ENCODE measurements at regions not wholly inside any gene's neighbourhood (a gene's known extent, or its start where the extent isn't known, plus 50 kb on each side); places are given as distances from the start of the nearest gene placed in this dataset.
"Not testable (repeated sequence)": the region's sequence is repeated elsewhere in the genome, so short reads cannot be mapped to it uniquely, and the experiment has no call there.

DNA sequence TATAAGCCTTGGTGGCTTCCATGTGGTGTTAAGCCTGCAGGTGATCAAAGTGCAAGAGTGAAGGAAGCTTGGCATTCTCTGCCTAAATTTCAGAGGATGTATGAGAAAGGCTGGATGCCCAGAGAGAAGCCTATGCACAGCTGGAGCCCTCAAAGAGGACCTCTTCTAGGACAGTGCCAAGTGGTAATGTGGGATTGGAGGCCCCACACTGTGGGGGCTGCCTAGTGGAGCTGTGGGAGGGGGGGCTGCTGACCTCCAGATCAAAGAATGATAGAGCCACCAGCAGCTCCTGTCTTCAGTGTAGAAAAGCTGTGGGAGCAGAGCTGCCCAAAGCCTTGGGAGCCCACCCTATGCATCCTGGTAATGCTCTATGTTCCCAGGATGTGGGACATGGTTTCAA is 1512.7 kb upstream of the TPTE start:
- Mint-ChIP-seq H3K9me3 (peaks cover 83% of the 10 kb centered on the region), H3K4me3 (no peak overlapping the region), H3K4me1 (ENCODE audit: low read depth) (no peaks in the 10 kb centered on the region), H3K27ac (no peak overlapping the region), H3K36me3 (ENCODE audit: low read depth) (no peaks in the 10 kb centered on the region), H3K27me3 (no peaks in the 10 kb centered on the region)
- intact Hi-C loops (cut with micrococcal nuclease): no loop called here

DNA sequence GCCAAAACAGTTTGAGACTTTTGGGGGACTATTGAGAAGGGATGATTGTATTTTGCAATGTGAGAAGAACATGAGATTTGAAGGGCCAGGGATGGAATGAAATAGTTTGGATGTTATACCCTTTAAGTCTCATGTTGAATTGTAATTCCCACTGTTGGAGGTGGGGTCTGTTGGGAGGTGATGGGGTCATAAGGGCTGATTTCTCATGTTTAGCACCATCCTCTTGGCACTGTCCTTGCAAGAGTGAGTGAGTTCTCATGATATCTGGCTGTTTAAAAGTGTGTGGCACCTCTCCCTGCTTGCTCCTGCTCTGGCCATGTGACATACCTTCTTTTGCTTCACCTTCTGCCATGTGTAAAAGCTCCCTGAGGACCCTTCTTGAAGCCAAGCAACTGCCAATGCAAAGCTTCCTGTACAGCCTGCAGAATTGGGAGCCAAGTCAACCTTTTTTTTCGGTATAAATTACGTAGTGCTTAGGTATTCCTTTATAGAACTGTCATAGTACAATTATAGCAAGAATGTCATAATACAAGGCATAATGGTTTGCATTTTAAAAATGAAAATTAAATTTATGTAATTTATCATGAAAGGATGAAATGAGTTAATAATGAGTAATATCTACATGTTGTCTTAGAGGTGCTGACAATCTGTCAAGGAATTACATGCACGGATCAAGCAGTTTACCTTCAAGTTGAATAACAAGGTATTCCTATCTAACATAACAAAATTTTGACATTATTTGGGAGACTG is 1511.9 kb upstream of the TPTE start:
- H3K4me1 Mint-ChIP-seq (ENCODE audit: low read depth); intact Hi-C loops (cut with micrococcal nuclease); H3K36me3 Mint-ChIP-seq (ENCODE audit: low read depth); H3K27me3 Mint-ChIP-seq; H3K4me3 Mint-ChIP-seq; H3K27ac Mint-ChIP-seq: not testable (repeated sequence)
- peaks cover 78% of the 10 kb centered on the region for H3K9me3 Mint-ChIP-seq

DNA sequence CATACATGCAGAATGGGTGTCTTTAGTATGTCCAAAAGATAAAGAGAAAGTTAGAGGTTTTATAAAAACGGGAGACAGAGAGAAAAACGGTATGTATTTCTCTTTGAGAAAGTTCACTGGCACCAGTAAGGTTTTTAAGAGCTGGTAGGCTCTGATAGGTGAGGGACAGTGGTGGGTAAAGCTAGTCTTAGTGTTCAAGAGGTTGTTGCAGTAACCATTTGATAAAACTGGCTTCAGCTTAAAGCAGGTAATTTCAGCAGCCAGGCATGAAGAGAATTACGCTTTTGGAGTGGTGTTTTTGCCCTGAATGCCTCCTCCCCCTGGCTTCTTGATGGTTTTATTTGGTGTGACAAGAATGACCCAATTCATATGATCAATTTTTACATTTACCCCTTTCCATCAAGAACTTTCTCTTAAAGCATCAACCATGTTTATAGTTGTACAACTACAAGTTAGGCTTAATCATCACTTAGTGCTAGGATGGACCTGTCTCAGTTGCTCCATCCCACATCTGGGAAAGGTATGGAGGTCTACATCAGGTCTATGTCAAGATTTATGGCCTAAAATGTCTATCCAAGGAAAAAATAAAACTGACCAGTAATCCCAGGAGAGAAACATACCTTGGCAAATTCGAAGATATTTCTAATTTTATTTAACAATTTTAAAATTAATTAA is 1511.1 kb upstream of the TPTE start:
- H3K36me3 Mint-ChIP-seq (ENCODE audit: low read depth); H3K27ac Mint-ChIP-seq; H3K4me1 Mint-ChIP-seq (ENCODE audit: low read depth); H3K27me3 Mint-ChIP-seq; intact Hi-C loops (cut with micrococcal nuclease); H3K4me3 Mint-ChIP-seq: not testable (repeated sequence)
- H3K9me3 Mint-ChIP-seq: peaks cover 76% of the 10 kb centered on the region

DNA sequence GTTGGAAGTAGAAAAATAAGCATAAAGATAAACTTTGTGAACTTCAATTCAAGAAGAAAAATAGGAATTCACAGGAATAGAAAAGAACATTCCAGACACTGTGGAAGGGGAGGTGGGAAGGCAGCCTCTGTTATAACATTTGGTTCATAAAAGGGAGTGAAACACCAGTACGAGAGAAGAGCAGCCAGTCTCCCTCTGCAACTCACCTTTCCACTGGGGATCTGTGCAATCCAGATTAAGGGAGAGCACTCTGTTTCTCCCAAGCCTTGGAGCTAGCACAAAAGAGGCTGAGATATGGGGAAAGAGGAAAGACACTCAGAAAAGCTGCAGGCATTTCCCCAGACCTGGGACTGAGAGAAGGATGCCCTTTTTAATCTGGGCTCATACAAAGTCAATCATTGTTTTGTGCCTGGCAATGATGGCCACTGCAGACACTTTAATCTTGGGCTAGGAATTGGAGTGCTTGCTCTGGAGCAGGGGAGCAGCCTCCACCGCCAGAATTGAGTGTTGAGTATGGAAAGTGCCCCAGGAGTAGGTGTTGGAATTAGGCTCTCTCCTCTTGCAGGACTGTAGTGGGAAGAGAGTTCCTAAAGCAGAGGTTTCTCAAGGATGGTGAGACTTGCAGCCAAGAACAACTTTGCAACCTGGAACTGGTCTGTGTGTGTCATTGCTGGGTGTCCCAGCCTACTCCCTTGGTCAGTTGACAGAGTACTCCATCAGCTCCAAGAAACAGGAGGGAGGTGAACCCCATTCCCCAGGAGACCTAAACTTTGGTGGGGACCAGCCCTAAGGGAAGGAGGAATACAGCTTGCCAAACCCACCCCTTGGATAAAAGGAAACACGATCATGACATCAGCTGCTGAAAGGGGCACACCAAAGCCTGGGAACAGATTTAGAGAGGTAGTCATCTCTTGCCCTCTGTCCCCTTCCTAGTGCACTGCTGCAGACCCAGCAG is 1510.2 kb upstream of the TPTE start:
- H3K36me3 Mint-ChIP-seq (ENCODE audit: low read depth); intact Hi-C loops (cut with micrococcal nuclease); H3K4me3 Mint-ChIP-seq; H3K27ac Mint-ChIP-seq; H3K4me1 Mint-ChIP-seq (ENCODE audit: low read depth); H3K27me3 Mint-ChIP-seq: not testable (repeated sequence)
- H3K9me3 Mint-ChIP-seq: peaks cover 81% of the 10 kb centered on the region

DNA sequence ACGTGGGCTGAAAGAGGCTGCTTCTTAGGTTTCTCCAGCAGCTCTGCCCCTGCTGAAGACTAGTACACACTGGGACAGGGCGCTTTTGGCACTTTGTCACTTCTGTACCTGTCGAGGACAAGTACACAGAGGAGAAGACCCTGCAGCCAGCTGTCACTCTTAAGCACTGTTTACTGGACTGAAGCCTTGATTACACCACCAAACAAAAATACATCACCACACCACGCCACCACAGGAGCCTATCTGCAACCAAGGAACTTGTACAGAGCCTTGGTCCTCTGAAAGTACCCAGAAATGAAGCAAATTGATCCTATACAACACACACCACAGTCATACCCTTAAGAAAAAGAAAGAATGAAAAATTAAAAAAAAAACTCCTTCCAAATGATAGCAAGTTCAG is 1509.5 kb upstream of the TPTE start:
- H3K36me3 Mint-ChIP-seq (ENCODE audit: low read depth); H3K27me3 Mint-ChIP-seq; H3K4me3 Mint-ChIP-seq; intact Hi-C loops (cut with micrococcal nuclease); H3K27ac Mint-ChIP-seq; H3K4me1 Mint-ChIP-seq (ENCODE audit: low read depth): not testable (repeated sequence)
- H3K9me3 Mint-ChIP-seq: peaks cover 74% of the 10 kb centered on the region

DNA sequence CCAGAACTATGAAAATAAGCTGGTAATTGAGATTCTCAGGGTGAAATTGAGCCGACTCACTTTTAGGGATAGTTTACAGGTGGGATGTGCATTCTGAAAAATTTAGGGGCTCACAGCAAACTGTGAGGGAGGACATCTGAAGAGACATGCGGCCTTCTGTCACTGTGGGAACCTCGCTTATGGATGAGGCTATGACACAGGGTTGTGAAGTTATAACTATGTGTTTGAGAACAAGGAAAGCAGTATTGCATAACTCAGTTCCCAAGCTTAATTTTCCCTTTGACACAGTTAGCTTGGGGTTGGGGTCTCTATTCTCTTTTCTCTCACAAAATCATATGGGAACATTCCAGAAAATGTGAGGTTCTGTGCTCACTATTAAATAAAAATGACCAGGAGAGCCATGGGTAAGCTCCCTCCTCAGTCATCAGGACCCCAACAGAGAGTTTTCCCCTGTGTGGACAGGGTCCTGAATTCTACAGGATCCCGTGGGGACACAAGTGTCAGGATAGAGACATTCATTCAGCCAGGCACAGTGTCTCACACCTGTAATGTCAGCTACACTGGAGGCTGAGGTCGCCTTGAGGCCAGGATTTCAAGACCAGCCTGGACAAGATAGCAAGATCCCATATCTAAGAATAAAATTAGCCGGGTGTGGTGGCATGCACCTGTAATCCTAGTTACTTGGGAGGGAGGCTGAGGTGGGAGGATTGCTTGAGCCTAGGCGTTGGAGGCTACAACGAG is 1507.7 kb upstream of the TPTE start:
- H3K4me1 Mint-ChIP-seq (ENCODE audit: low read depth); H3K36me3 Mint-ChIP-seq (ENCODE audit: low read depth); H3K27me3 Mint-ChIP-seq; intact Hi-C loops (cut with micrococcal nuclease); H3K4me3 Mint-ChIP-seq; H3K27ac Mint-ChIP-seq: not testable (repeated sequence)
- peaks cover 58% of the 10 kb centered on the region for H3K9me3 Mint-ChIP-seq

DNA sequence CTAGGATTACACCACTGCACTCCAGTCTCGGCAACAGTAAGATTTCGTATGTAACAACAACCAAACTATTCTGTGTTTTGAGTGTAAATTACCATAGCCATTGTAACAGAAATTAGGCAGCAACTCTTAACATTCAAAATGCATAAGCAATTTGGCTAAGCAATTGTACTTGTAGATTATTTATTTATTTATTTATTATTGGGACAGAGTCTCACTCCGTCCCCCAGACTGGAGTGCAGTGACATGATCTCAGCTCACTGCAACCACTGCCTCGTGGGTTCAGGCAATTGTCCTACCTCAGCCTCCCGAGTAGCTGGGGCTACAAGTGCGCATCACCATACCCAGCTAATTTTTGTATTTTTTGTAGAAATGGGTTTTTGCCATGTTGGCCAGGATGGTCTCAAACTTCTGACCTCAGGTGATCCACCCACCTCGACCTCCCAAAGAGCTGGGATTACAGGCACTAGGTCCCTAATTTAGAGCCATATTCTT is 1507.1 kb upstream of the TPTE start:
- H3K27ac Mint-ChIP-seq; H3K4me3 Mint-ChIP-seq; H3K4me1 Mint-ChIP-seq (ENCODE audit: low read depth); intact Hi-C loops (cut with micrococcal nuclease); H3K36me3 Mint-ChIP-seq (ENCODE audit: low read depth); H3K27me3 Mint-ChIP-seq: not testable (repeated sequence)
- H3K9me3 Mint-ChIP-seq: peaks cover 52% of the 10 kb centered on the region

DNA sequence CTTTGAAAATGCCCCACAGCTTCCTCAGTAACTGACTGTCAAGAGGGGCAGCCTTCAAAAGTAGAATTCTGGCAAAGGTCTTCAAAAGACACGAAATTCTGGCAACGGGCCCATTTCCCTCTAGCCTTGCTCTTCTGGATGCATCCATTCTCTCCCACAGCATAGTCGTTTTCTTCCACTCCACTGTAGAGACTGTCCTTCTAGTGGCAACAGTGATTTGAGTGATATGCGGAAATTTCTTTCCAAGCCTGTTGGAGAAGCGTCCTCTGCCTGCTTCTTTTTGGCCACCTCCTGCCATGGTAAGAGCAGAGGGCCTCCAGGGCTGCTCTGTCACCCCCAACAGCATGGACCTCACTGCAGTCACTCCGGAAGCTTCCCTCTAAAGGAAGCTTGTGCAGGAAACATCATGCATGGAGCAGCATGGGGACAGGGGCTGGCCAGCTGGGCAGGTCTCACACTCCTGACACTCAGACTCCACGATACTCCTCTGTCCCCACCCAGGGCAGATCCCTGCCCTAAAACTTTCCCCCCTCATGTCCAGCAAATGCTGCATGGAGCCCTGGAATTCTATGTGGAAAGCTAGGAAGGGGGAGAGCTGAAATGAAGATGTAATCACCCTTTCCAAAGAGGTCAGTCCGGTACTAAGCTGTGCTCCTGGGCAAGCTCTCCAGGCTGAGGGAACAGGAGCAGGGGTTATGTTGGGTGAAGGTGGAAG is 1505.7 kb upstream of the TPTE start:
- H3K27me3 Mint-ChIP-seq; H3K4me3 Mint-ChIP-seq; H3K36me3 Mint-ChIP-seq (ENCODE audit: low read depth); intact Hi-C loops (cut with micrococcal nuclease); H3K4me1 Mint-ChIP-seq (ENCODE audit: low read depth); H3K27ac Mint-ChIP-seq: not testable (repeated sequence)
- H3K9me3 Mint-ChIP-seq: peaks cover 47% of the 10 kb centered on the region

DNA sequence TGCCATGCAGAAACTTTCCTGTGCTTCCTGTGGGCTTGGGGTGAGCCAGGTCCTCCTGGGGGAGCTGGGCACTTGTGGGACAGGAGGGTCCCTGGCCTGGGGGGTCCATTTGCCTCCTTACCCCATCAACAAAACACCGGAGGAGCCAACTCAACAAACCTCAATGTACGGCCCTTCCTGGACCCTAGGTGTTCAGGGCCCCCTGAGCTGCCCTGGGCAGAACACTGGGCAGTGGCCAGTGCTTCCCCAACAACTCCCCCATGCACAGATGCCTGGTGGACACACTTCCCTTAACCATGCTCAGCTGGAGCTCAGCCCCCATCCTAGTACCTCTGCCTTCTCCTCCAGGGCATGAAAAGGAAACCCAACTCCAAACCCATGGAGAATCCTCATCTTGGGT is 1504.2 kb upstream of the TPTE start:
- intact Hi-C loops (cut with micrococcal nuclease); H3K27me3 Mint-ChIP-seq; H3K36me3 Mint-ChIP-seq (ENCODE audit: low read depth); H3K4me1 Mint-ChIP-seq (ENCODE audit: low read depth); H3K27ac Mint-ChIP-seq; H3K4me3 Mint-ChIP-seq: not testable (repeated sequence)
- H3K9me3 Mint-ChIP-seq: peaks cover 40% of the 10 kb centered on the region

DNA sequence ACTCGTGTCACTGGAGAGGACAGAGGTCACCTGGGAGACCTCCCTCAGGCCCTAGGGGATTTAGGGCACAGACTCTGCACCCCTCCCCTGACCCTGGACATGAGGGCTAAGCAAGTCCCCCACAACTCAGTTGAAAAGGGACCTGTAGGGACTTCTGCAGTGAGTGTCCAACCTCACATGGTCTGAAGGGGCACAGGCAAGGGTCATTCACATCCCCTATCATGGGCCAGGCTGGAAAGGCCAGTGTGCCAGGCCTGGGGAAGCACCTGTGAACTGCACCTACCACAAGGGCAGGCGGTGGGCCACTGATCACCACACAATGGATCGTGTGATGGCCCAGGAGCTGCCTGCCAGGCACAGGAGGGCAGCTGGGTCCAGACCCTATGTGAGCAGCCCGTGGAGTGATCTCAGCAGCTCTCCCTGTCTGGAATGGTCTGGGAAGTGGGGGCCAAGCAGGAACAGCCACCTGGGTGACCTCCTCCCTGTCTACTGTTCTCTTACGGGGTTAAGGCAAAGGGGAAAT is 1502.6 kb upstream of the TPTE start:
- H3K4me1 Mint-ChIP-seq (ENCODE audit: low read depth); intact Hi-C loops (cut with micrococcal nuclease); H3K36me3 Mint-ChIP-seq (ENCODE audit: low read depth); H3K27ac Mint-ChIP-seq; H3K4me3 Mint-ChIP-seq; H3K27me3 Mint-ChIP-seq: not testable (repeated sequence)
- peaks cover 24% of the 10 kb centered on the region for H3K9me3 Mint-ChIP-seq

DNA sequence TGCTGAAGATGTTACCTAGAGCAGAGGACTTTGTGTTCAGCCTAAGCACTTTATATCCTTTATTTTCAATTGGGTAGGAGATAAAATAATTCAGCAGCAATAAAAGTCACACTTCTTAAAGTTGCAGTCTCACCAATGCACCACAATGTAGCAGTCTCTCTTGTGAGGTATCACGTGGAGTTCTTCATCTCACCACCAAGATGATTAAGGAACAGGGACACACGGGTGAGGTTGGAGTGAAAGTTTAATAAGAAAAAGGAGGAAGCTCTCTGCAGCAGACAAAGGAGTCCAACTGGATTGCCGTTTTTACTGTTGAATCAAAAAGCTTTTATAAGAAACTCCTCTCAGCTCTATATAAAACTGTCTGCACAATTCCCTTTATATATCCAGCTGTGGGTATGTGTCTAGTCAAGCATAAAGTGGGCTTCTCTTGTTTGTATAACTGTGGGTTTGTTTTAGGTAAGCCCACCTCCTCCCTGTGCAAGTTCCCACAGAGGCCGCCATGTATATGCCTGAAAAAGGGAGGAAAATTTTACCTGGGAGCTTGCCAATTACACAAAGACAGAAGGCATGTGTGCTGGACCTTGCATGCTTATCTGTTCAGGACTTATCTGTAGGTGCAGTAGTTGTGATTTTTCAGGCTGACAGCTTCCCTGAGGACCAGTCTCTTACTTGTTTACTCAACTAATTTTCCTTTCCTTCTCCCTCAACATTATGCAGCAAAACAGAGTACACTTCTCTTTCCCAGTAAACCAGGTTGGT is 1497.2 kb upstream of the TPTE start:
- H3K36me3 Mint-ChIP-seq (ENCODE audit: low read depth); H3K4me3 Mint-ChIP-seq; H3K27ac Mint-ChIP-seq; H3K4me1 Mint-ChIP-seq (ENCODE audit: low read depth); H3K27me3 Mint-ChIP-seq; H3K9me3 Mint-ChIP-seq; intact Hi-C loops (cut with micrococcal nuclease): not testable (repeated sequence)

DNA sequence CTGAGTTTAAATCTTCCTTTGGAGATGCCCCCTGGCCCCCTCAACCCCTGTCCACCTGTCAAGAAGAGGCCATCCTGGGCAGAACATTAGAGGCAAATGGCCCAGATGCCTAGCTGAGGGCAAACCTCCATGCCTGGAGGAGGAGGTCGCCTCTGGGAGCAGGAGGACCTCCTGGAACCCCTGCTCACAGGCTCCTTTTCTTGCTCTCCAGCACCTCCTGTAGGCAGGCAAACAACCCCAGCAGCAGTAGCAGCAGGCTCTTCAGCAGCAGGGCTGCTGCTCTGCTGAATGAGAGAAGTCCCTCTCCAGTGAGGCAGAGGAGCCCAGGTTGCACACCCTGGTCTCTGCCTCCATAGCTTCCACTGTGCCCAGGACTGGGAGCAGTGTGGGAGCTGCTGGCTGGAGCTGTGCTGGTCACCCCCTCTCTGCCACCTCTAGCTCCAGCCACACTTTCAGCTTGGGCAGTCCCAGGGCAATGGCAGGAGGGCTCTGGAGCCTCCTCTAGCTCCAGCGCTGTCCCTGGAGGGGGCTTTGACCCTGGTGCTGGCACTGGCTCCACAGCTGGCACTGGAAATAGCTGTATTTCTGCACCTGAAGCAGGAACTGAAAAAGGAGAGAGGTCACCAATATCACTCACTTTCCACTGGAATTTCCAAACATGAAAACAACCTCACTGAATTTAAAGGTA is 1494.5 kb upstream of the TPTE start:
- H3K9me3 Mint-ChIP-seq; intact Hi-C loops (cut with micrococcal nuclease); H3K36me3 Mint-ChIP-seq (ENCODE audit: low read depth); H3K27ac Mint-ChIP-seq; H3K27me3 Mint-ChIP-seq; H3K4me1 Mint-ChIP-seq (ENCODE audit: low read depth); H3K4me3 Mint-ChIP-seq: not testable (repeated sequence)

Measured in dendritic cell treated with granulocyte-macrophage colony-stimulating factor and Interleukin-4, amounts not matched to agents 40 ng/mL and 50 ng/mL, for 4 days (primary cell).